Fibroblast of lung (primary cell): ENCODE measurements at regions not wholly inside any gene's neighbourhood (a gene's known extent, or its start where the extent isn't known, plus 50 kb on each side); places are given as distances from the start of the nearest gene placed in this dataset.

Experiments used
- DNase-seq, 2 donors: peaks; one replicate each; pipeline versions ENCODE4 v3.0.0 to v3.0.0-alpha.2; 2010; ENCODE audit warnings: low read depth in 2 of 2
- H2AFZ ChIP-seq: 2 replicates; pipeline ENCODE4 v1.5.1; 2012; ENCODE audit warnings: low read length, control low read depth, inconsistent platforms
- H3K27ac ChIP-seq: 2 replicates; pipeline ENCODE4 v1.5.1; 2011; ENCODE audit warnings: low read length, control low read depth; ENCODE audit not compliant: insufficient read depth
- H3K27me3 ChIP-seq: 2 replicates; pipeline ENCODE4 v1.5.1; 2011; ENCODE audit warnings: mild to moderate bottlenecking, low read length; ENCODE audit not compliant: control insufficient read depth, insufficient read depth
- H3K36me3 ChIP-seq: 2 replicates; pipeline ENCODE4 v1.5.1; 2011; ENCODE audit warnings: low read length; ENCODE audit not compliant: control insufficient read depth, insufficient read depth
- H3K4me1 ChIP-seq: 2 replicates; pipeline ENCODE4 v1.5.1; 2011; ENCODE audit warnings: low read length; ENCODE audit not compliant: control insufficient read depth, insufficient read depth; ENCODE audit errors: extremely low read depth
- H3K4me2 ChIP-seq: 2 replicates; pipeline ENCODE4 v1.5.1; 2011; ENCODE audit warnings: low read length, control low read depth; ENCODE audit not compliant: insufficient read depth; ENCODE audit errors: extremely low read depth
- H3K4me3 ChIP-seq, 4 experiments: fragments of 200-600 bp in 1 of 4; sonication (generic) in 1 of 4; replicated peaks in 1 of 4; 2 replicates each; pipeline ENCODE4 v1.5.1; 2011 to 2016; ENCODE audit warnings: low read length in 4 of 4, low read depth in 3 of 4, mild to moderate bottlenecking in 3 of 4, control low read depth in 2 of 4, inconsistent platforms in 1 of 4, mixed read lengths in 1 of 4; ENCODE audit not compliant: insufficient read depth in 1 of 4; ENCODE audit errors: control extremely low read depth in 1 of 4
- H3K79me2 ChIP-seq: 2 replicates; pipeline ENCODE4 v1.5.1; 2012; ENCODE audit warnings: mild to moderate bottlenecking, low read length, inconsistent platforms; ENCODE audit not compliant: control insufficient read depth, insufficient read depth
- H3K9ac ChIP-seq: 2 replicates; pipeline ENCODE4 v1.5.1; 2011; ENCODE audit warnings: mild to moderate bottlenecking, low read length, control low read depth; ENCODE audit not compliant: insufficient read depth
- H3K9me3 ChIP-seq: 2 replicates; pipeline ENCODE4 v1.5.1; 2012; ENCODE audit warnings: low read depth, low read length; ENCODE audit not compliant: control insufficient read depth, insufficient read depth
- H4K20me1 ChIP-seq: 2 replicates; pipeline ENCODE4 v1.5.1; 2011; ENCODE audit warnings: low read length; ENCODE audit not compliant: control insufficient read depth, insufficient read depth; ENCODE audit errors: extremely low read depth
- EZH2 ChIP-seq: IDR thresholded peaks from 2 replicates; pipeline ENCODE4 v1.5.1; 2012; ENCODE audit warnings: low read length, control low read depth, mild to moderate bottlenecking; ENCODE audit errors: missing control alignments
- TF ChIP-seq, protein P1 (sequence below), 2 donors: IDR thresholded peaks in 1 of 2; conservative IDR thresholded peaks in 1 of 2; 1 replicate in 1 of 2; 2 replicates in 1 of 2; pipeline ENCODE4 v1.5.1; 2011 to 2012; ENCODE audit warnings: low read length in 2 of 2, control low read depth in 1 of 2, inconsistent platforms in 1 of 2, low read depth in 1 of 2, mild to moderate bottlenecking in 1 of 2

DNA sequence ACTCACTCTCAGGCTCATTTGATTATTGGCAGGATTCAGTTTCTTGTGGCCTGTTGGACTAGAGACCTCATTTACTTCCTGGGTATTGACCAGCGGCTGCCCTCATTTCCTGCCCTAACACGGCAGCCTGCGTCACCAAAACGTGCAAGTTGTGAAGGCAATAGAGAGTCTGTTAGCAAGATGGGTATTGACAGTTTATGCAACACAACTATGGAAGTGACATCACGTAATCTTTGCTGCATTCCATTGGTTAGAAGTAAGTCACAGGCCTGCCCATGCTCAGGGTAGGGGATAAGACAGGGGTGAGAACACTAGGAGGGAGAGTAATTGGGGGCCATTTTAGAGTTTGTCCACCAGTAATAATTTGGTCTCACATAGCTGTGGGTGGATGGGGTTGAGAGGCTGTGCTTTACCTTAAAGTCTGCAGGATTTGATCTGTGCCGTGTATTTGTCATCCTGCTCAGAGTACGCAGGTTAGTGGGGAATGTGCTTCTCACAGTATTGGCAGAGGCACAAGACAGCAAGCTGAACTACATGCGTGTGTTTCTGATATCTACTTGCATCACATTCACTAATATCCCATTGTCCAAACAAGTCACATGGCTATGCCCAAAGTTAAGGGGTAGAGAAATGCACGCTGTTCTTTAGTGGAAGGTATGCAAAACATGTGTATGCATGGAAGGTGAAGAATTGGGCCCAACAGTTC, 83.3 kb downstream of the EDEM1 start:
- H3K27ac ChIP-seq = no peak overlapping the region
- H3K4me2 ChIP-seq = no peak overlapping the region
- H3K36me3 ChIP-seq = no peaks in the 10 kb centered on the region
- no peak overlapping the region for H3K9ac ChIP-seq
- H3K4me3 ChIP-seq = no peak overlapping the region
- H3K27me3 ChIP-seq = no peaks in the 10 kb centered on the region
- no peaks in the 10 kb centered on the region for H3K9me3 ChIP-seq
- H3K4me1 ChIP-seq = no peaks in the 10 kb centered on the region
- no peaks in the 10 kb centered on the region for H3K79me2 ChIP-seq
- DNase-seq = no peak
- H2AFZ ChIP-seq = no peak overlapping the region
- H4K20me1 ChIP-seq = no peaks in the 10 kb centered on the region
- TF ChIP-seq EZH2 = no peak
- TF ChIP-seq, protein P1, sequence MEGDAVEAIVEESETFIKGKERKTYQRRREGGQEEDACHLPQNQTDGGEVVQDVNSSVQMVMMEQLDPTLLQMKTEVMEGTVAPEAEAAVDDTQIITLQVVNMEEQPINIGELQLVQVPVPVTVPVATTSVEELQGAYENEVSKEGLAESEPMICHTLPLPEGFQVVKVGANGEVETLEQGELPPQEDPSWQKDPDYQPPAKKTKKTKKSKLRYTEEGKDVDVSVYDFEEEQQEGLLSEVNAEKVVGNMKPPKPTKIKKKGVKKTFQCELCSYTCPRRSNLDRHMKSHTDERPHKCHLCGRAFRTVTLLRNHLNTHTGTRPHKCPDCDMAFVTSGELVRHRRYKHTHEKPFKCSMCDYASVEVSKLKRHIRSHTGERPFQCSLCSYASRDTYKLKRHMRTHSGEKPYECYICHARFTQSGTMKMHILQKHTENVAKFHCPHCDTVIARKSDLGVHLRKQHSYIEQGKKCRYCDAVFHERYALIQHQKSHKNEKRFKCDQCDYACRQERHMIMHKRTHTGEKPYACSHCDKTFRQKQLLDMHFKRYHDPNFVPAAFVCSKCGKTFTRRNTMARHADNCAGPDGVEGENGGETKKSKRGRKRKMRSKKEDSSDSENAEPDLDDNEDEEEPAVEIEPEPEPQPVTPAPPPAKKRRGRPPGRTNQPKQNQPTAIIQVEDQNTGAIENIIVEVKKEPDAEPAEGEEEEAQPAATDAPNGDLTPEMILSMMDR (conservative IDR thresholded peaks at IDR 0.05 in 1 of 2, IDR thresholded peaks at IDR 0.05 in 1 of 2; ENCODE audit: low read depth in 1 of 2, low read length in 2 of 2) = no peak

DNA sequence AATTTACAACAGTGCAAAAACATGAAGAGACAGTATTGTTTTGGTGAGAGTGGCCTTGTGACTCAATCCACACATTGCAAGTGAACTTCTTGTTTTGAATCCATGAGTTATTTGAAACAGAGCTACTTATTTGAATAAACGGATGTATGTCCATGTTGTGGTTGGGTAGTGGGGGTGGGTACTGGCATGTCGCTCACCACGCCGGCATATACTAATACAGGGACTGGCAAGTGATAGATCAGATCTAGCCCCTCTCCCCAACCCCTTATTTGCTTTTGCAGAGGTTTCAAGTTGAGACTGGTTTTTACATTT, 83.8 kb downstream of the EDEM1 start:
- Histone ChIP-seq H4K20me1 (no peaks in the 10 kb centered on the region), H3K4me1 (no peaks in the 10 kb centered on the region), H3K4me2 (no peak overlapping the region), H2AFZ (no peak overlapping the region), H3K36me3 (no peaks in the 10 kb centered on the region), H3K27me3 (no peaks in the 10 kb centered on the region), H3K9ac (no peak overlapping the region), H3K9me3 (no peaks in the 10 kb centered on the region), H3K27ac (no peak overlapping the region), H3K4me3 (no peak overlapping the region), H3K79me2 (no peaks in the 10 kb centered on the region)
- TF ChIP-seq, protein P1 (conservative IDR thresholded peaks at IDR 0.05 in 1 of 2, IDR thresholded peaks at IDR 0.05 in 1 of 2; ENCODE audit: low read depth in 1 of 2, low read length in 2 of 2) = no peak
- TF ChIP-seq EZH2 = no peak
- no peak for DNase-seq

DNA sequence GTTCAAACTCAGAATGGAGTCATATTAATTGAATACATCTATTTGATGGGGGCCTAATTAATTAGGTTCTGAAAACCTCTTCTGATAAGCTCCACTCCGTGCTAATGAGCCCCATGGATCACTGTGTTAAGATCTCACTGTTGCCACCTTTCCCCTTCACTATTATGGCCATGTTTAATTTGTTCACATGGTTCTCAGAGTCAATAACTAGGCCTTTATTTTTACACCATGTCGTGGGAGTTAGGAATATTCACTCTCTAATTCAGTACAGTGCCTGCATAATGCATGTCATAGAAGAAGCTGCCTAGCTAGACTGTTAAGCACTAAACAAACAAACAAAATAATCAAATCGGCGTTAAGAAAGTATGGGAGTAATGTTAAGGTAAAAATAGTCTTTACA, 84.9 kb downstream of the EDEM1 start:
- no peak for DNase-seq
- Histone ChIP-seq H2AFZ (no peak overlapping the region), H3K79me2 (no peaks in the 10 kb centered on the region), H3K9me3 (no peaks in the 10 kb centered on the region), H3K27me3 (no peaks in the 10 kb centered on the region), H3K4me3 (no peak overlapping the region), H3K9ac (no peak overlapping the region), H3K4me2 (no peak overlapping the region), H3K36me3 (no peaks in the 10 kb centered on the region), H4K20me1 (no peaks in the 10 kb centered on the region), H3K27ac (no peak overlapping the region), H3K4me1 (no peaks in the 10 kb centered on the region)
- TF ChIP-seq, protein P1 (conservative IDR thresholded peaks at IDR 0.05 in 1 of 2, IDR thresholded peaks at IDR 0.05 in 1 of 2; ENCODE audit: low read depth in 1 of 2, low read length in 2 of 2) = no peak
- TF ChIP-seq EZH2 = no peak
